ENCODE measurements at regions not wholly inside any gene's neighbourhood (a gene's known extent, or its start where the extent isn't known, plus 50 kb on each side); places are given as distances from the start of the nearest gene placed in this dataset.

DNA sequence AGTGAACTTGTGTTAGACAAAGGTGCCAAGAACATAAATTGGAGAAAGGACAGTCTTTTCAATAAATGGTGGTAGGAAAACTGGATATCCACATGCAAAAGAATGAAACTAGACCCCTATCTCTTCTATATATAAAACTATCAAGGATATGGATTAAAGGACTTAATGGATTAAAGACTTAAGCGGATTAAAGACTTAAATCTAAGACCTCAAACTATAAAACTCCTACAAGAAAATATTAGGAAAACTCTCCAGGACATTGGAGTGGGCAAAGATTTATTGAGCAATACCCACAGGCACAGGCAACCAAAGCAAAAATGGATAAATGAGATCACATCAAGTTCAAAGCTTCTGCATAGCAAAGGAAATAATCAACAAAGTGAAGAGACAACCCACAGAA, 242.9 kb upstream of the MEOX2 start:
- TF ChIP-seq CTCF (IDR thresholded peaks at IDR 0.05; ENCODE audit: low read length) (no peak), EZH2 (optimal IDR thresholded peaks at IDR 0.05; ENCODE audit: low read depth, low read length) (no peak)

Data from MM.1S (cell line).